NCI-H345 (cell line): ENCODE measurements at regions not wholly inside any gene's neighbourhood (a gene's known extent, or its start where the extent isn't known, plus 50 kb on each side); places are given as distances from the start of the nearest gene placed in this dataset.
A peak's percentile ranks its signal among the peaks of the same experiment; 100 is the strongest.
"Not testable (repeated sequence)": the region's sequence is repeated elsewhere in the genome, so short reads cannot be mapped to it uniquely, and the experiment has no call there.

ENCODE experiments used
- DNase-seq: peaks from one replicate; lab custom pipeline; 2025; lab: John Stamatoyannopoulos, UW

DNA sequence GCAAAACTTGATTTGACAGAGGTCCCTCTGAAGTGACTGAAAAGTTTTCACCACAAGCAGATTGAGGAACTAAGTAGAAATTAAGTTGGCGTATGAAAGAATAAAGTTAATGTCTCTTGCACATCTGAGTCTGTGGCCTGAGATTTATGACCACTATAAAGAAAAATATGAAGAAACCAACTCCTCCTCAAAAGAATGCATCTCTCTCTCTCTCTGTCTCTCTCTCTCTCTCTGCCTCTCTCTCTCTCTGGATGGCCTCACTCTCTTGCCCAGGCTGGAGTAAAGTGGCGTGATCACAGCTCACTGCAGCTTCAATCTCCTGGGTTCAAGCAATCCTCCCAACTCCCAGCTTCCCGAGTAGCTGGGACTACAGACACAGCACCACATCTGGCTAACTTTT is 55.2 kb downstream of the RPL22L1 start:
- DNase-seq, result no peak

DNA sequence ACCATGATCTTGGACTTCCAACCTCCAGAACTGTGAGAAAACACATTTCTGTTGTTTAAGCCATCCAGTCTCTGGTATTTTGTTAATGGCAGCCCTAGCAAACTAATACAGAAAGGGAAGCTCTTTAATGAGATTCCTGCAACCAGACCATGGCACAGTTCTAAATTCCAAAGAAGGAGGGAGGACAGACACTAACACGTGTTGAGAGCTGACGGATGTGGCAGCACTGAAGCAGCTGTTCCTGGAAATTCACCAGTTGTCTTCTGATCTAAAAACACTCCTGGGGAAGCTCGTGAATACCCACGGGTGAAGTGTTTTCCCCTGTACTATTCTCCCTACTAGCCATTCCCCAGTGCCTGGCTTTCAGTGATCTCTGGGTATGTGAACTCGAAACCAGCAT is 56.7 kb downstream of the RPL22L1 start:
- no peak for DNase-seq

DNA sequence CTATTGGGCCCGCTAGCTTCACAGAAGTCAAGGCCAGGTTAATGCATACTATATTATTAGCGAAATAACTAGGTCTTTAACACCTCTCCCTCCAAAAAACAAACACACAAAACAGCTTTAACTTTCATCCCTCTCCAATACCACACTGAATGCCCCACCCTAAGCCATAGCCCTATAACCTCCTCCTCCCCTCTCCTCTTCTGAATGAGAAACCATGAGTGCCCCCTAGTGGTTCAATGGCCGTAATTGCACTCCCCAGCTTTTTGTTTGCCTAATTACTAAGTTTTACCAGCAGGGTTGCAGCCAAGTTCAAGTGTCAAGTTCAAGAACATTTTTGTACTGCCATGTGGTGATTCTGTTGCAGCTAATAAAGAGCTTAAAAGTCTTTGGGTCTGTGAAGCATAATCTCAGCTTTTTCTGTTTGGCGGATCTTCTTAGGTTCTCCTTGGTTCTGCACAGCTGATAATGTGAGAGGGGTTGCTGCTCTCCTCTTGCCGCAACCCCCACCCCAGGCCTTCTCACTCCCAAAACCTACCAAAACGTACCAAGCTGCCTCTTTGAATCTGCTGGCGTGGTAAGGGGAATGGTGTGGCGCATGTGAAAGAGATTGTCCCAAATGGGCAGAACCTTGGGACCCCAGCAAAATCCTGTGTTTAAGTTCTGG is 57.9 kb downstream of the RPL22L1 start:
- peak; percentile 69 for DNase-seq

DNA sequence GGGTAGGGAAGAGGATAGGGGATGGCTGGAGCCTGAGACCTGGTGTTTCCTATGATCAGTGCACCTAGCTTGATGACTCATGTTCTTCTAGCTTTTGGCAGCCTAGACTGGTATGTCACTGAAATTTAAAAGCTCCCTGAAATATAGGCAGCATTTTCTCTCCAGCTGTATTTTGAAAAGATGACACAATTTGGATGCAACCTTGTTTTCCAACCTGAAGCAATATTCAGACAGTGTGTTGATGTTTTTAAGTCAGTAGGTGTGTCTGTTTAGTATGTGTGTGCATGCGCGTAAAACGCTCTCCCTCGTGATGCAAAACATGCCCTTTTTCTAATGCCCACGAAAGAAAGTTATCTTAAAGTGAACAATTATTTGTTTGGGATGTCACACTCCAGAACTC is 58.5 kb downstream of the RPL22L1 start:
- DNase-seq, result no peak

DNA sequence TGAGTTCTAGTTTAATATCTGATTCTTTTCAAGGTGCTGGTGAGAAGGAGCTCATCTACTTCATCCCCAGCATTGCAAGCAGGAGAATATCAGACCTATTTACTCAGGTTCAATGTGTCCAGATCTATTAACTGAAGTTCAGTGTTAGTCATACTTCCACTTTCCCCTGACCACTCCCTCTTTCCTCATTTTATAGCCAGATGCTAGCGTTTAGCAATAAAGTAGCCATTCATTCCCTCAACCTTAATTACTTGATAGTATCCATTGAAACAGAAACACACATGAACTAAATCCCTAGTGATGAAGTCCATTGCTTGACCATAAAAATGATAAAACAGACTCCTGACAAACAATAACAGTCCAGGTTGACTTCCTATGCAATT is 60.0 kb downstream of the RPL22L1 start:
- no peak for DNase-seq

DNA sequence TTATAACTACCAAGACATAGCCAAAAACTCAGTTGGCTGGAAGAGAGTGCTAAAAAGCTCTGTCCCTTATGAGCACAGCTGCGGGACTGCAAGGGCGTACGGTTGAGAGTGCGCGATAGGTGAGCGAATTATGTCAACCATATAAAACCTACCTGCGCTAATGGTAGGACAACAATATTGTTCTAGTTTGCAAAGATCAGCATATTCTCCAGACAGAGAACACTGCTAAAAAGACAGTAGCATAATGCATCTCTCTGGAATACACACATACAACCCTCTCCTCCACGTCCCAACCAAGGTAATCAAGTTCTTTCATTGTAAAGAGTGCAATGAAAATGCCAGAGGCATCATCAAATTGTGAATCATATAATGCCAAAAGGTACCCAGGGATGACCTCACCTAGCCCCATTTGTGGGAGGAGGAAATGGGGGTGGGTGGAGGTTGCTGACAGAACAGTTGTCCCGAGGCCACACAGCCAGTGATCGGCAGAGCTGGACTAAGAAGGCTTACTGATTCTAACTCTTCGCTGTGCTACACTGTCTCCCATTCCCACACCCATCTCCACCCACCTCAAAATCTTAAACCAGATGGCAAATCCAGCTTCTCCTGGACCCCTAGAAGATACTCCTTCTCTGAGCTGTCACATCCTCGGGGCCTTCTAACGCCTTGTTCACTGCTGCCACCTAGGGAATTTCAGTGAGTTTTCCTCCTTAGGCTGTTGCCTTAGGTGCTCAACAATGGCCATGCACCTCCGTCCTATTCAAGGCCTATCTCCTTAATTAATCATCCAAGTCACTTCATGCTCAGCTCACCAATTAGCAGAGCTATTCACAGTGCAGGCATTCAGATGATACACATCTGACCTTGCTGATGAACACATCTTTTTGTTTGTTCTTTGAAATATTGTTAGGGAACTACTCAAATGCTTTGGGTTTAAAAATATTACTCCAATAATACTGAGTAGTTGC is 60.7 kb downstream of the RPL22L1 start:
- DNase-seq, result peak; percentile 53

DNA sequence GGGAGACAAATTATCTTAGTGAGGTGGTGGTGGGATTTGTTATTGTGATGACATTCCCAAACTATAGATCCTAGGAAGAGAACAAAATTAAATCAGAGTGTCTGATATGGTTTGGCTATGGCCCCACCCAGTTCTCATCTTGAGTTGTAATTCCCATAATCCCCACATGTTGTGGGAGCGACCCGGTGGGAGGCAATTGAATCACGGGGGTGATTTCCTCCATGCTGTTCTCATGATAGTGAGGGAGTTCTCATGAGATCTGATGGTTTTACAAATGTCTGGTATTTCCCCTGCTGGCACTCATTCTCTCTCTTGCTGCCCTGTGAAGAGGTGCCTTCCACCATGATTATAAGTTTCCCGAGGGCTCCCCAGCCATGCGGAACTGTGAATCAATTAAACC is 62.0 kb downstream of the RPL22L1 start:
- no peak for DNase-seq

DNA sequence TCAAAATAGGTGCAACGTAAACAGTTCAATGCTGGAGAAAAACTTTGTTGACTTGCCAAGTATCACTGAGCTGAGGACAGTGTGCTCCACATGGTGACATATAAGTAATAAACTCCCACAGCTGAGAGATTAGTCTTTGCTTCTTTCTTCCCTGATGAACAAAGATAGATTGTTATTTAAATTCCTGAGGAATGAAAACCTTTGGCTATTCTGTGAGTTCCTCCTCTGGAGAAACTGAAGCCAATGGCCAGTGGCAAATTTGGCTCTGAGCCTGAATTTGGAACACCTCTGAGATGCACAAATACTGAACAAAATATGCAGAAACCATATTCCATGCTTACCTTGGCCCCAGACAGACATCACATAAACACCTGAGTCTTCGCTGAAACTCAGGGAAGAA is 63.3 kb downstream of the RPL22L1 start:
- no peak for DNase-seq

DNA sequence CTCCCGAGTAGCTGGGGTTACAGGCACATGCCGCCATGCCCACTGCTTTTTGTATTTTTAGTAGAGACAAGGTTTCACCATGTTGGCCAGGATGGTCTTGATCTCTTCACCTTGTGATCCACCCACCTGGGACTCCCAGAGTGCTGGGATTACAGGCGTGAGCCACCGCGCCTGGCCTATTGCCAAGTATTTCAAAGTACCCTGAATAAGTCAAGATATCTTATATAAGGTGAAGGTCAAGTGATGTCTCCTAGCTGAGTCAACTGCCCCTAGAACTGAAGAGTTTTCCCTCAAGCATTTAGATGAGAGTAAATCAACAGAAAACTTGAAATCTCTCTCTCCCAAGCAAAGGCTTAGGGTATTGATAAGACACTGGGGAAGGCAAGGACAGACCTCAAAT is 63.9 kb downstream of the RPL22L1 start:
- no peak for DNase-seq

DNA sequence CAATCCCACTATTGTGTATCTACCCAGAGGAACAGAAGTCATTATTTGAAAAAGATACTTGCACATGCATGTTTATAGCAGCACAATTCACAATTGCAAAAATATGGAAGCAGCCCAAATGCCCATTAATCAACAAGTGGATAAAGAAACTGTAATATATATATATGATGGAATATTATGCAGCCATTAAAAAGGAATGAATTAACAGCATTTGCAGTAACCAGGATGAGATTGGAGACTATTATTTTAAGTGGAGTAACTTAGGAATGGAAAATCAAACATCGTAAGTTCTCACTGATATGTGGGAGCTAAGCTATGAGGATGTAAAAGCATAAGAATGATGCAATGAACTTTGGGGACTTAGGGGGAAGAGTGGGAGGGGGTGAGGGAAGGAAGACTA is 64.7 kb downstream of the RPL22L1 start:
- DNase-seq, result not testable (repeated sequence)

DNA sequence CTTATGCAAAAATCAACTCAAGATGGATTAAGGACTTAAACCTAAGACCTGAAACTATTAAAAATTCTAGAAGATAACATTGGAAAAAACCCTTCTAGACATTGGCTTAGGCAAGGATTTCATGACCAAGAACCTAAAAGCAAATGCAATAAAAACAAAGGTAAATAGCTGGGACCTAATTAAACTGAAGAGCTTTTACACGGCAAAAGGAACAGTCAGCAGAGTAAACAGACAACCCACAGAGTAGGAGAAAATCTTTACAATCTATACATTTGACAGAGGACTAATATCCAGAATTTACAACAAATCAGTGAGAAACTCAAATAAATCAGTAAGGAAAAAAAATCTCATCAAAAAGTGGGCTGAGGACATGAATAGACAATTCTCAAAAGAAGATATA is 65.4 kb downstream of the RPL22L1 start:
- not testable (repeated sequence) for DNase-seq

DNA sequence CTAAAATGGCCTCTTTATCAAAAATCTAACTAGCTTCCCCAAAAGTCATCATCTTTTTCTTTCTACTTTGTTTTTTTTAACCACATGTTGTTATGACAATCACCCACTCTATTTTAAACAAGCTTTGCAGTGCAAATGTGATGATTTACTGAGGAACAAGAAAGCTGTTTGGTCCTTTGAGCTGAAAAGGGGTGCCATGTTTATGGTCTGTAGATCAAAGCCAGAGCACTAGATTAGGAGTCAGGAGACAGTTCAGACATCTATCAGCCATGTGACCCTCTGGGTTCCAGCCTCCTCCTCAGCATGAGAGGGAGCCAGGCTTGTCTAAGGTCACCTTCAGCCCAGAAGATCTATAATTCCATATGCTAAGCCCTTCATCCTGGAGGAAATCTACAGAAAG is 65.9 kb downstream of the RPL22L1 start:
- no peak for DNase-seq

DNA sequence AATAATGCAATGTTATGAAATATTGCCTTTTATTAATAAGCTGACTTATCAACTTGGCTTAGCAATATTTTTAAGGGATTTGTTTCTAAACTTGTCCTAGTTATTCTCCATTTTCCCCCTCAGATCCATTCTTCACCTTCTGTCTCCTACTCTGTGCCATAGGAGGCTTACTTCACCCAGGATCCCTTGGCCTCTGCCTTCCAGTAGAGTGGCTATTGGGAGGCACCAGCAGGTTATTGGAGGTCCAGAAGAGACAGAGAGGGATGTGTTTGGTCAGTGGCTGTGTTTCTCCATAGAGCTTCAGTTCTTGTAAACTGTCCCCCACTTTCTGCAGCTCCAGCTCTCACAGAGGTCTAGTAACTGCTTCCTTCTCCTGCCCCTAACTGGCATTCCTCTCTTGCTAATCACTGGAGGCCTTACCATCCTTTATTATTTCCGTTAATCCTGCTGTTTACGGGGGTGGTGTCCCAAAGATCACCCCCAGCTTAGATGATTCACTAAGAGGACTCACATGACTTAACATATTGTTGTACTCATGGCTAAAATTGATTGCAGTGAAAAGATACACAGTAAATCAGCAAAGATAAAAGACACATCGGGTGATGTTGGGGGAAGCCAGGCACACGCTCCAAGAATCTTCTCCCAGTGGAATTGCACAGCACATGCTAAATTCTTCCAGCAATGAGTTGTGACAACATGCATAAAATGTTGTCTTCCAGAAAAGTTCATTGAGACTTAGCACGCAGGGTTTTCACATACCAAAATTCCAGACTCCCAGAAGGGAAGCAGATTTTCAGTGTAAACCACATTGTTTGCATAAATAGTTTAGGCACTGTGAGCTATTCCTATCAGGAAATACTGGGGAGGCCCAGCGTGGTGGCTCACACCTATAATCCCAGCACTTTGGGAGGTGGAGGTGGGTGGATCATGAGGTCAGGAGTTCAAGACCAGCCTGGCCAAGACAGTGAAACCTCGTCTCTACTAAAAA is 67.5 kb downstream of the RPL22L1 start:
- no peak for DNase-seq

DNA sequence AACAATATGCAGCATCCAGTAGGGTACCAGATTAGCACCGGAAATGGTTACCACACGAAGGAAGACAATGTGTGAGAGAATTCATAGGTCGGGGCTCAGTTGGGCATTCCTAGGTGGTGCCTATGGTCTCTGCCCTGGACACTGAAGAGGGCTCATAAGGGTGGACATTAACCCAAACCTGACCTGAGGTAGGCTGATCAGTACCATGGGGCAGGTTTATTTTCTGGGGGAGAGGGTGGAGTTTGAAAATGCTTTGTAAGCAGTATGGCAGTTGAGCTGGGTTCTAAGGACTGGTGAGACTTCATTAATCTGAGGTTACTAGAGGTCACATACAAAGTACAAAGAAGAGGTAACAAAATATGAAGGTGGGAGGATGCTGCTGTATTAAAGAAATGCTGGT is 68.4 kb downstream of the RPL22L1 start:
- no peak for DNase-seq

DNA sequence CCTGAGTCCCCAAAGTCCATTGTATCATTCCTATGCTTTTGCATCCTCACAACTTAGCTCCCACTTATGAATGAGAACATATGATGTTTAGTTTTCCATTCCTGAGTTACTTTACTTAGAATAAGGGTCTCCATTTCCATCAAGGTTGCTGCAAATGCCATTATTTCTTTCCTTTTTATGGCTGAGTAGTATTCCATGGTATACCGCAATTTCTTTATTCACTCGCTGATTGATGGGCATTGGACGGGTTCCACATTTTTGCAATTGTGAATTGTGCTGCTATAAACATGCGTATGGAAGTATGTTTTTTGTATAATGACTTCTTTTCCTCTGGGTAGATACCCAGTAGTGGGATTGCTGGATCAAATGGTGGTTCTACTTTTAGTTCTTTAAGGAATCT is 69.7 kb downstream of the RPL22L1 start:
- DNase-seq, result not testable (repeated sequence)

DNA sequence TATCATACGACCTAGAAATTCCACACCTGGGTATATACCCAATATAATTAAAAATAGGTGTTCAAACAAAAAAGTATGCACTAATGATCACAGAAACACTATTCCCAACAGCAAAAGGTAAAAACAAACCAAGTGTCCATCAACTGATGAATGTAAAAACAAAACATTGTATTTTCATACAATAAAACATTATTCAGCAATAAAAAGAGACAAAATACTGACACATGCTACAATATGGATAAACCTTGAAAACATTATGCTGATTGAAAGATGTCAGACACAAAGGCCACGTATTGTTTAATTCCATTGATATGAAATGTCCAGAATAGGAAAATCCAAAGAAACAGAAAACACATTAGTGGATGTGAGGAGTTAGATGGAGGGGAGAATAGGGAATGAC is 71.0 kb downstream of the RPL22L1 start:
- DNase-seq, result no peak

DNA sequence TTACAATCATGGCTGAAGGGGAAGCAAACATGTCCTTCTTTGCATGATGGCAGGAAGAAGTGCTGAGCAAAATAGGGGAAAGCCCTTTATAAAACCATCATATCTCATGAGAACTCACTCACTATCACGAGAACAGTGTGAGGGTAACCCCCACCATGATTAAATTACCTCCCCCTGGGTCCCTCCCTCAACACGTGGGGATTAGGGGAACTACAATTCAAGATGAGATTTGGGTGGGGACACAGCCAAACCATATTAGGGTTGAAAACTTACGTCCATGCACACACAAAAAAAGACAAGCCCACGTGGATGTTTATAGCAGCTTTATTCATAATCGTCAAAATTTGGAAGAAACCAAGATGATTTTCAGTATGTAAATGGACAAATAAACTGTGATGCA is 72.3 kb downstream of the RPL22L1 start:
- no peak for DNase-seq

DNA sequence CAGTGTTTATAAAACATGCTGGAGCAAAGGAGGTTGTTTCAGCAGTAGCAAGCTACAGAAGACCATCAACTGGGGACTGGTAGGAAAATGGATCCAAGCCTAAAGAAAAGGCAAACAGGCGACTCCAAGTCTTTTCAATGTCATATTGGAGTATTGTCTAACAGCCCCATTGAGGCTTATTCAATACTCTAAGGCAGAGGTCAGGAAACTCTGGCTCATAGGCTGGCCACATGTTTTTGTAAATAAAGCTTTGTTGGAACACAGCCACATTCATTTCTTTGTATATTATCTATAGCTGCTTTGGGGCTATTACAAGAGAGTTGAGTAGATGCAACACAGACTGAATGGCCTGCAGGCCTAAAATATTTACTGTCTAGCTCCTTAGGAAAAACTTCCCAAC is 77.5 kb downstream of the RPL22L1 start:
- DNase-seq, result no peak

DNA sequence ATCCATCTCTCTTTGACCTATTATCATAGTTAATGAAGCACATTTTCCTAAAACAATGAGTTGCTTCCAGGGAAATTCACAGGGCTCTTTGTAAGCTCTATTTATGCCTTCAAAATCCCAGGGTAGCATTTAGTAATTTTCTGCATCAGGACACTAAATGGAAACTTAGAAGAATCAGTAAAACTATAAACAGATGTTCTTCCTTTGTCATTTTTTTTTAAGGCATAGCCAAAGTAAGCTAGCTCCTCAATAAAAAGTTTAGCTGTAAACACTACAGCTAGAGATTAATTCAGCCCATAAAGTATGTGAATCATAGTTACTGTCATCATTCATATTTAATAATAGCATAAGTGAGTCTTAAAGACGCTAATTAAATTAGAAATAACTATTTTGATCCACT is 79.3 kb downstream of the RPL22L1 start:
- no peak for DNase-seq

DNA sequence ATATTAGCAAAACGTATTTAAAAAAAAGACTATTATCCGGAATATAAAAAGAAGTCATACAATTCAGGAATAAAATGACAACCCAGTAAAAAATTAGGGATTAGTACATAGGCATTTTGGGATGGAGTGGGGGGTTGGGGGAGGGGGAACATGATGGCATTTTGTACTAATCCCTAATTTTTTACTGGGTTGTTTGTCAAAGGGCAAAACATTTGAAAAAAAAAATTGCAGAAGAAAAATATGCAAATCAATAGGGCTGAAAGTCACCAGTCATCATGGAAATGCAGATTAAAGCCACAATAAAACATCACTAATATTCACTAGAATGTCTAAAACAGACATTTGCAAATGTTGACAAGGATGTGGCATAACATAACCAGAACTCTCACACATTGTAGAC is 82.5 kb downstream of the RPL22L1 start:
- no peak for DNase-seq

DNA sequence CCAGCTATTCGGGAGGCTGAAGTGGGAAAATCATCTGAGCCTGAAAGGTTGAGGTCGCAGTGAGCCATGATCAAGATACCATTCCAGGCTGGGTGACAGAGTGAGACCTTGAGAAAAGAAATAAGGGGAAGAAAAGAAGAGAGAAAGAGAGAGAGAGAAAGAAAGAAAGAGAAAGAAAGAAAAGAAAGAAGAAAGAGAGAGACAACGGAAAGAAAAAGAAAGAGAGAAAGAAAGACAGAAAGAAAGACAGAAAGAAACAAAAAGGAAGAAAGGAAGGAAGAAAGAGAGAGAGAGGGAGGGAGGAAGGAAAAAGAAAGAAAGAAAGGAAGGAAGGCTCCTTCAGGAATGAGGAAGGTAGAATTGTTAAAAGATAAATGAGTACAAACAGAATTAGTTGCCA is 84.5 kb downstream of the RPL22L1 start:
- DNase-seq, result no peak

DNA sequence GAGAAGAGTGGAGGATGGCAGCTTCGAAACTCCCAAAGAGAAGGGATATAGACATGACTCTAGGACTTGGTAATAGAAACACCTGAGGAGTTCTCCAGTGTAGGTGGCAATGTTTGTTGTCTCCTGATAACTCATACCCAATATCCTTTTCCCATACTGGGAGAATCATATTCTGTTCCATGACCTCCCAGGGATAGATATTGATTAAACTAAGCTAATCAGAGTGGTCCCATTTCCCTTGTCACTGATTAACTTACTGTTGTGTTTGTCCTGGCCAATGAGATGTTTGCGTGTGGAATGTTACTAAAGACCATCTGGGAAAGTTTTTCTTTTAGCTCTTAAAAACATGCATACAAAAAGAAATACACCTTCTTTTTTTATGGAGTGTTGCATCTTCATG is 85.6 kb downstream of the RPL22L1 start:
- no peak for DNase-seq
